A549 (cell line): ENCODE measurements at regions not wholly inside any gene's neighbourhood (a gene's known extent, or its start where the extent isn't known, plus 50 kb on each side); places are given as distances from the start of the nearest gene placed in this dataset.
A peak's percentile ranks its signal among the peaks of the same experiment; 100 is the strongest.
"Not testable (repeated sequence)": the region's sequence is repeated elsewhere in the genome, so short reads cannot be mapped to it uniquely, and the experiment has no call there.

Source experiments
- ATAC-seq, 2 experiments: fragments of 200-7000 bp in 1 of 2; fragments of >200 bp in 1 of 2; cut with Nextera tagmentation in 1 of 2; cut with Tn5 transposase in 1 of 2; 3 replicates each; pipeline versions ENCODE4 v1.8.0 to v1.9.1; 2018 to 2020; ENCODE audit warnings: mild to moderate bottlenecking in 1 of 2, moderate library complexity in 1 of 2
- CTCF ChIA-PET: fragments of 300-600 bp; sonication (Branson Sonifier 250); formaldehyde crosslinking; extraction: SDS; loops from one replicate; lab custom pipeline; 2021; ENCODE audit warnings: antibody characterized with exemption, inconsistent platforms; lab: Yijun Ruan, JAX
- POLR2A ChIA-PET: fragments of 350-600 bp; formaldehyde crosslinking; extraction: SDS; loops from one replicate; lab custom pipeline; 2021; ENCODE audit warnings: antibody characterized with exemption, inconsistent platforms; lab: Yijun Ruan, JAX
- DNase-seq, 2 experiments: peaks; one replicate each; pipeline versions ENCODE4 v3.0.0 to v3.0.0-alpha.2; 2011 to 2016; ENCODE audit warnings: low read depth in 1 of 2, low spot score in 1 of 2
- FAIRE-seq: peaks from 2 replicates; lab custom pipeline; 2011; peaks lifted over from hg19 to GRCh38; lab: Jason Lieb, UNC
- H3K27ac ChIP-seq, 2 experiments: fragments of >200 bp; sonication (Bioruptor Twin); formaldehyde crosslinking; 3 replicates each; pipeline ENCODE4 v1.5.1; 2016 to 2017
- H3K4me1 ChIP-seq: fragments of >200 bp; sonication (Bioruptor Twin); formaldehyde crosslinking; 3 replicates; pipeline ENCODE4 v1.6.1; 2016
- H3K4me2 ChIP-seq: fragments of >200 bp; sonication (Bioruptor Twin); formaldehyde crosslinking; 3 replicates; pipeline ENCODE4 v1.6.1; 2016
- H3K4me3 ChIP-seq: fragments of >200 bp; sonication (Bioruptor Twin); formaldehyde crosslinking; 3 replicates; pipeline ENCODE4 v1.5.1; 2016
- H3K9me3 ChIP-seq: fragments of >200 bp; sonication (Bioruptor Twin); formaldehyde crosslinking; 3 replicates; pipeline ENCODE4 v1.6.1; 2016
- BCL3 ChIP-seq: fragments of >200 bp; sonication (Bioruptor Twin); formaldehyde crosslinking; IDR thresholded peaks from 3 replicates; pipeline ENCODE4 v1.6.1; 2016
- CEBPB ChIP-seq, 2 experiments: fragments of >200 bp in 1 of 2; sonication (Bioruptor Twin) in 1 of 2; formaldehyde crosslinking in 1 of 2; IDR thresholded peaks; 2 replicates each; pipeline ENCODE4 v1.6.1; 2012 to 2016
- CHD4 ChIP-seq: fragments of 200-600 bp; sonication (generic); IDR thresholded peaks from 2 replicates; pipeline ENCODE4 v1.6.1; 2016; ENCODE audit warnings: antibody characterized with exemption, mild to moderate bottlenecking, borderline replicate concordance
- CTCF ChIP-seq: fragments of >200 bp; sonication (Bioruptor Twin); formaldehyde crosslinking; IDR thresholded peaks from 3 replicates; pipeline ENCODE4 v1.5.1; 2016
- EHMT2 ChIP-seq: fragments of 200-600 bp; sonication (generic); IDR thresholded peaks from 2 replicates; pipeline ENCODE4 v1.6.1; 2016; ENCODE audit warnings: antibody characterized with exemption, low read depth, mild to moderate bottlenecking, moderate library complexity
- EP300 ChIP-seq, 2 experiments: fragments of >200 bp; sonication (Bioruptor Twin); formaldehyde crosslinking; IDR thresholded peaks; 2 replicates in 1 of 2; 3 replicates in 1 of 2; pipeline ENCODE4 v1.6.1; 2016 to 2017
- FOSL2 ChIP-seq, 2 experiments: fragments of 450-650 bp in 1 of 2; fragments of >200 bp in 1 of 2; sonication (Bioruptor Twin) in 1 of 2; formaldehyde crosslinking; IDR thresholded peaks; 2 replicates each; pipeline versions ENCODE4 v1.5.0 to v1.6.1; 2016 to 2020; ENCODE audit warnings: mild to moderate bottlenecking in 1 of 2, moderate library complexity in 1 of 2
- FOXS1 ChIP-seq: fragments of 250-450 bp; sonication (Bioruptor Pico); IDR thresholded peaks from 2 replicates; pipeline ENCODE4 v1.5.0; 2020; ENCODE audit warnings: mild to moderate bottlenecking, moderate library complexity
- HEYL ChIP-seq: fragments of 250-450 bp; sonication (Bioruptor Pico); IDR thresholded peaks from 2 replicates; pipeline ENCODE4 v1.8.0; 2021; ENCODE audit warnings: mild to moderate bottlenecking, moderate library complexity
- HOXB5 ChIP-seq: fragments of 250-450 bp; sonication (Bioruptor Pico); IDR thresholded peaks from 2 replicates; pipeline ENCODE4 v1.5.0; 2020; ENCODE audit warnings: mild to moderate bottlenecking, moderate library complexity
- JUN ChIP-seq, 2 experiments: fragments of >200 bp; sonication (Bioruptor Twin); formaldehyde crosslinking; IDR thresholded peaks; 2 replicates in 1 of 2; 3 replicates in 1 of 2; pipeline ENCODE4 v1.6.1; 2016 to 2017
- MAX ChIP-seq: IDR thresholded peaks from 2 replicates; pipeline ENCODE4 v1.6.1; 2012
- NPAS2 ChIP-seq: fragments of 250-450 bp; sonication (Bioruptor Pico); IDR thresholded peaks from 2 replicates; pipeline ENCODE4 v1.8.0; 2022; ENCODE audit warnings: mild to moderate bottlenecking, moderate library complexity, borderline replicate concordance
- RARB ChIP-seq: fragments of 250-450 bp; sonication (Bioruptor Pico); IDR thresholded peaks from 2 replicates; pipeline ENCODE4 v1.8.0; 2021; ENCODE audit warnings: mild to moderate bottlenecking, moderate library complexity
- REST ChIP-seq: fragments of 200-600 bp; sonication (generic); IDR thresholded peaks from 2 replicates; pipeline ENCODE4 v1.6.1; 2016; ENCODE audit warnings: antibody characterized with exemption, mild to moderate bottlenecking, moderate library complexity
- SMC3 ChIP-seq: fragments of >200 bp; sonication (Bioruptor Twin); formaldehyde crosslinking; IDR thresholded peaks from 3 replicates; pipeline ENCODE4 v1.6.1; 2018; ENCODE audit warnings: inconsistent platforms
- TP53 ChIP-seq: fragments of 250-450 bp; sonication (Bioruptor Pico); IDR thresholded peaks from 2 replicates; pipeline ENCODE4 v1.5.0; 2021; ENCODE audit warnings: mild to moderate bottlenecking, moderate library complexity
- WGBS: methylation state at CpG from one replicate; pipeline ENCODE4 v1.1.6; 2017; ENCODE audit errors: missing lambda C conversion rate; 5-methylcytosine and 5-hydroxymethylcytosine counted together
- TF ChIP-seq, protein P1 (sequence below): fragments of >200 bp; sonication (Bioruptor Twin); formaldehyde crosslinking; IDR thresholded peaks from 2 replicates; pipeline ENCODE4 v1.6.1; 2016

- Histone ChIP-seq H3K27ac (no peak overlapping the region), H3K4me1 (peaks cover 2% of the 10 kb centered on the region; the same call in 1 of the 3 replicates), H3K9me3 (peaks cover 2% of the 10 kb centered on the region), H3K4me3 (no peak overlapping the region), H3K4me2 (no peak overlapping the region)
- no peak for DNase-seq
- ATAC-seq, result no peak
- 58% methylated on average over 44 of the region's 44 CpGs for WGBS
- no peak for FAIRE-seq
- ChIA-PET POLR2A (no interaction called here), CTCF (no interaction called here)
- TF ChIP-seq REST (no peak), BCL3 (no peak), CEBPB (IDR thresholded peaks at IDR 0.05) (no peak), MAX (no peak), NPAS2 (CRISPR knock-in tag) (no peak), HEYL (CRISPR knock-in tag) (no peak), HOXB5 (CRISPR knock-in tag) (no peak), CHD4 (no peak), EP300 (IDR thresholded peaks at IDR 0.05) (no peak), FOXS1 (CRISPR knock-in tag) (no peak), SMC3 (no peak), EHMT2 (no peak), TP53 (CRISPR knock-in tag) (no peak), RARB (no peak), JUN (IDR thresholded peaks at IDR 0.05) (no peak), CTCF (no peak)
- TF ChIP-seq, protein P1, sequence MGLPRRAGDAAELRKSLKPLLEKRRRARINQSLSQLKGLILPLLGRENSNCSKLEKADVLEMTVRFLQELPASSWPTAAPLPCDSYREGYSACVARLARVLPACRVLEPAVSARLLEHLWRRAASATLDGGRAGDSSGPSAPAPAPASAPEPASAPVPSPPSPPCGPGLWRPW, result no peak
Measured at GRCh38 chr20:30816182-30816645, 441.2 kb upstream of the DEFB115 start.

- H3K9me3 ChIP-seq, H3K4me3 ChIP-seq, ATAC-seq, CTCF ChIA-PET, POLR2A ChIA-PET, DNase-seq, FAIRE-seq: not testable (repeated sequence)
- 0 out of 2 replicates have a peak, but pooled peaks have one; percentile 32 for TF ChIP-seq FOSL2 (IDR thresholded peaks at IDR 0.05)
- 0 out of 2 replicates have a peak, but pooled peaks have one; percentile 11 for TF ChIP-seq FOSL2 (CRISPR knock-in tag; IDR thresholded peaks at IDR 0.05)
- Histone ChIP-seq H3K27ac (peak overlapping the region; percentile 53 to 67; a peak in 5 of 6 replicates), H3K4me1 (peaks cover 12% of the 10 kb centered on the region), H3K4me2 (peak overlapping the region; percentile 34)
- 21% methylated on average over 1 of the region's 1 CpG for WGBS
Measured at GRCh38 chr20:30821615-30822014, 435.8 kb upstream of the DEFB115 start.

DNA sequence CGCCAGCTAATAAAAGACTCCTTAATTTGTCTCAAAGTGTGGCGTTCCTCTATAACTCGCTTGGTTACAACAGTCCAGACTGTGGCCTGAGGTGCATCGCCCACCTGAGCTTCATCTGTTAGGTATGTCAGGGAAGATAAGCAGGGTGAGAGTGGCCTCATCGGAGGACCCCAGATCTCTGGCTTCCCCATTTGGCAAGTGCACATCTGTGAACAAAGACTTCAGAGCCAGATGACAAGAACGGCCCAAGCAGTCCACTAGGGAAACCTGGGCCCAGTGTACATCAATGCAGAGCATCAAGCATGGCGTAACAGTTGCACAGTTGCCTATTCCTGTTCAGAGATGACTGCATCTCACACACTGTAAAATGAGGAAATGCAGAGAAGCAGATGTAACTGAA, 432.8 kb upstream of the DEFB115 start:
- peaks cover 12% of the 10 kb centered on the region for H3K4me1 ChIP-seq
- H3K4me2 ChIP-seq, H3K27ac ChIP-seq, CTCF ChIA-PET, H3K4me3 ChIP-seq, FAIRE-seq, ATAC-seq, H3K9me3 ChIP-seq, DNase-seq, POLR2A ChIA-PET: not testable (repeated sequence)
- 59% methylated on average over 7 of the region's 7 CpGs for WGBS

DNA sequence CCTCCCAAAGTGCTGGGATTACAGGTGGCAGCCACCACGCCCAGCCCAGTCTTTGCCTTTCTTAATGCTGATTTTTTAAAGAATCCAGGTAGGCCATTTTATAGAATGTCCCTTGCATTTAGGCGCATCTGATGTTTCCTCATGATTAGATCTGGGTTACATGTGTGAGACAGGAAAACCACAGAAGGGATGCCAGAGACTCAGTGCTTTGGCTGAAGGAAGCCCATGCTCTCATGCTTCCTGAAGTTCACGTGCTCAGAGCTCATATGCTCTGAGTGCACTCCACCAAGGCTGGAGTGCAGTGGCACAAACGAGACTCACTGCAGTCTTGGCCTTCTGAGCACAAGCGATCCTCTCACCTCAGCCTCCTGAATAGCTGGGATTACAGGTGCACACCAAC, 411.5 kb upstream of the DEFB115 start:
- POLR2A ChIA-PET, DNase-seq, H3K27ac ChIP-seq, H3K9me3 ChIP-seq, H3K4me1 ChIP-seq, FAIRE-seq, ATAC-seq, H3K4me2 ChIP-seq, H3K4me3 ChIP-seq, CTCF ChIA-PET: not testable (repeated sequence)
- WGBS, result 77% methylated on average over 5 of the region's 5 CpGs

GRCh38 chr20:30868271-30868670, 389.2 kb upstream of the DEFB115 start:
- H3K4me2 ChIP-seq, H3K27ac ChIP-seq, FAIRE-seq, H3K4me3 ChIP-seq, ATAC-seq, H3K9me3 ChIP-seq, CTCF ChIA-PET, DNase-seq, POLR2A ChIA-PET, H3K4me1 ChIP-seq: not testable (repeated sequence)
- WGBS, result 43% methylated on average over 7 of the region's 12 CpGs
